Parathyroid adenoma (tissue), 2 donors: ENCODE measurements at regions not wholly inside any gene's neighbourhood (a gene's known extent, or its start where the extent isn't known, plus 50 kb on each side); places are given as distances from the start of the nearest gene placed in this dataset.

Experiments
- H2AFZ ChIP-seq: fragments of 300-600 bp; sonication (generic); one replicate; pipeline ENCODE4 v1.7.0; 2017; ENCODE audit warnings: antibody characterized with exemption, mild to moderate bottlenecking
- H3K27ac ChIP-seq: fragments of 300-600 bp; sonication (generic); one replicate; pipeline ENCODE4 v1.7.0; 2017
- H3K27me3 ChIP-seq: fragments of 300-600 bp; sonication (generic); one replicate; pipeline ENCODE4 v1.7.0; 2017; ENCODE audit warnings: low read length; ENCODE audit not compliant: control insufficient read depth, insufficient read depth
- H3K36me3 ChIP-seq: fragments of 300-600 bp; sonication (generic); one replicate; pipeline ENCODE4 v1.7.0; 2017; ENCODE audit warnings: low read length; ENCODE audit not compliant: control insufficient read depth, insufficient read depth
- H3K4me1 ChIP-seq: fragments of 300-600 bp; sonication (generic); one replicate; pipeline ENCODE4 v1.7.0; 2017; ENCODE audit warnings: control low read depth
- H3K4me2 ChIP-seq: fragments of 300-600 bp; sonication (generic); one replicate; pipeline ENCODE4 v1.7.0; 2017; ENCODE audit warnings: low read length
- H3K4me3 ChIP-seq: fragments of 300-600 bp; sonication (generic); one replicate; pipeline ENCODE4 v1.7.0; 2017; ENCODE audit warnings: low read depth, low read length
- H3K79me2 ChIP-seq: fragments of 300-600 bp; sonication (generic); one replicate; pipeline ENCODE4 v1.7.0; 2017; ENCODE audit warnings: control low read depth
- H3K9ac ChIP-seq: fragments of 300-600 bp; sonication (generic); one replicate; pipeline ENCODE4 v1.7.0; 2017; ENCODE audit warnings: mild to moderate bottlenecking
- H3K9me3 ChIP-seq: fragments of 300-600 bp; sonication (generic); one replicate; pipeline ENCODE4 v1.7.0; 2017; ENCODE audit warnings: low read length; ENCODE audit not compliant: control insufficient read depth
- TF ChIP-seq, protein P1 (sequence below): fragments of 300-600 bp; sonication (generic); IDR thresholded peaks from one replicate; pipeline ENCODE4 v1.7.0; 2017; ENCODE audit warnings: antibody characterized with exemption, mild to moderate bottlenecking
- donor health status: primary hyperparathyroidism.

- TF ChIP-seq, protein P1, sequence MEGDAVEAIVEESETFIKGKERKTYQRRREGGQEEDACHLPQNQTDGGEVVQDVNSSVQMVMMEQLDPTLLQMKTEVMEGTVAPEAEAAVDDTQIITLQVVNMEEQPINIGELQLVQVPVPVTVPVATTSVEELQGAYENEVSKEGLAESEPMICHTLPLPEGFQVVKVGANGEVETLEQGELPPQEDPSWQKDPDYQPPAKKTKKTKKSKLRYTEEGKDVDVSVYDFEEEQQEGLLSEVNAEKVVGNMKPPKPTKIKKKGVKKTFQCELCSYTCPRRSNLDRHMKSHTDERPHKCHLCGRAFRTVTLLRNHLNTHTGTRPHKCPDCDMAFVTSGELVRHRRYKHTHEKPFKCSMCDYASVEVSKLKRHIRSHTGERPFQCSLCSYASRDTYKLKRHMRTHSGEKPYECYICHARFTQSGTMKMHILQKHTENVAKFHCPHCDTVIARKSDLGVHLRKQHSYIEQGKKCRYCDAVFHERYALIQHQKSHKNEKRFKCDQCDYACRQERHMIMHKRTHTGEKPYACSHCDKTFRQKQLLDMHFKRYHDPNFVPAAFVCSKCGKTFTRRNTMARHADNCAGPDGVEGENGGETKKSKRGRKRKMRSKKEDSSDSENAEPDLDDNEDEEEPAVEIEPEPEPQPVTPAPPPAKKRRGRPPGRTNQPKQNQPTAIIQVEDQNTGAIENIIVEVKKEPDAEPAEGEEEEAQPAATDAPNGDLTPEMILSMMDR = no peak
- Histone ChIP-seq H3K79me2 (no peaks in the 10 kb centered on the region), H3K4me1 (no peaks in the 10 kb centered on the region), H3K9me3 (no peaks in the 10 kb centered on the region), H3K36me3 (no peaks in the 10 kb centered on the region), H2AFZ (no peak overlapping the region), H3K27ac (no peak overlapping the region), H3K4me3 (no peak overlapping the region), H3K9ac (no peak overlapping the region), H3K27me3 (no peaks in the 10 kb centered on the region), H3K4me2 (no peak overlapping the region)
Measured at GRCh38 chr2:34252111-34252510, 653.0 kb upstream of the FAM98A start.

GRCh38 chr2:34251578-34251977, 652.5 kb upstream of the FAM98A start:
- Histone ChIP-seq H3K79me2 (no peaks in the 10 kb centered on the region), H3K27ac (no peak overlapping the region), H3K9me3 (no peaks in the 10 kb centered on the region), H3K4me3 (no peak overlapping the region), H3K4me2 (no peak overlapping the region), H2AFZ (no peak overlapping the region), H3K4me1 (no peaks in the 10 kb centered on the region), H3K36me3 (no peaks in the 10 kb centered on the region), H3K9ac (no peak overlapping the region), H3K27me3 (no peaks in the 10 kb centered on the region)
- TF ChIP-seq, protein P1 = no peak

GRCh38 chr2:34244195-34244594, 645.1 kb upstream of the FAM98A start:
- Histone ChIP-seq H3K9me3 (no peaks in the 10 kb centered on the region), H3K4me2 (no peak overlapping the region), H3K4me3 (no peak overlapping the region), H3K27ac (no peak overlapping the region), H3K4me1 (no peaks in the 10 kb centered on the region), H3K79me2 (no peaks in the 10 kb centered on the region), H2AFZ (no peak overlapping the region), H3K27me3 (no peaks in the 10 kb centered on the region), H3K9ac (no peak overlapping the region), H3K36me3 (no peaks in the 10 kb centered on the region)
- TF ChIP-seq, protein P1 = no peak

GRCh38 chr2:34242763-34243123, 643.6 kb upstream of the FAM98A start:
- Histone ChIP-seq H2AFZ (no peak overlapping the region), H3K4me2 (no peak overlapping the region), H3K9me3 (no peaks in the 10 kb centered on the region), H3K27ac (no peak overlapping the region), H3K27me3 (no peaks in the 10 kb centered on the region), H3K36me3 (no peaks in the 10 kb centered on the region), H3K79me2 (no peaks in the 10 kb centered on the region), H3K4me3 (no peak overlapping the region), H3K9ac (no peak overlapping the region), H3K4me1 (no peaks in the 10 kb centered on the region)
- TF ChIP-seq, protein P1 = no peak

- Histone ChIP-seq H3K27ac (no peak overlapping the region), H2AFZ (no peak overlapping the region), H3K4me2 (no peak overlapping the region)
Measured at GRCh38 chr2:34241905-34242762, 643.0 kb upstream of the FAM98A start.

More at GRCh38 chr2:34241905-34242762, 643.0 kb upstream of the FAM98A start:
- Histone ChIP-seq H3K79me2 (no peaks in the 10 kb centered on the region), H3K27me3 (no peaks in the 10 kb centered on the region), H3K4me1 (no peaks in the 10 kb centered on the region), H3K36me3 (no peaks in the 10 kb centered on the region), H3K4me3 (no peak overlapping the region), H3K9ac (no peak overlapping the region), H3K9me3 (no peaks in the 10 kb centered on the region)
- TF ChIP-seq, protein P1 = no peak
